ENCODE measurements at regions not wholly inside any gene's neighbourhood (a gene's known extent, or its start where the extent isn't known, plus 50 kb on each side); places are given as distances from the start of the nearest gene placed in this dataset.

GRCh38 chr13:104954210-104954609 lies 1581.3 kb downstream of the EFNB2 start:
- no peak for DNase-seq
- ATAC-seq, result no peak
- Histone ChIP-seq H3K4me3 (no peak overlapping the region), H3K36me3 (no peaks in the 10 kb centered on the region), H3K9me3 (peaks cover 0 to 3% (median 0%) of the 10 kb centered on the region in 11 donors), H3K27ac (no peak overlapping the region), H3K4me1 (no peaks in the 10 kb centered on the region), H3K27me3 (no peaks in the 10 kb centered on the region)
- 87 to 89% methylated on average over 2 of the region's 2 CpGs for WGBS, 2 donors
- intact Hi-C loops (cut with DNase I), result no loop called here
- TF ChIP-seq CTCF (IDR thresholded peaks at IDR 0.05), result no peak

DNA sequence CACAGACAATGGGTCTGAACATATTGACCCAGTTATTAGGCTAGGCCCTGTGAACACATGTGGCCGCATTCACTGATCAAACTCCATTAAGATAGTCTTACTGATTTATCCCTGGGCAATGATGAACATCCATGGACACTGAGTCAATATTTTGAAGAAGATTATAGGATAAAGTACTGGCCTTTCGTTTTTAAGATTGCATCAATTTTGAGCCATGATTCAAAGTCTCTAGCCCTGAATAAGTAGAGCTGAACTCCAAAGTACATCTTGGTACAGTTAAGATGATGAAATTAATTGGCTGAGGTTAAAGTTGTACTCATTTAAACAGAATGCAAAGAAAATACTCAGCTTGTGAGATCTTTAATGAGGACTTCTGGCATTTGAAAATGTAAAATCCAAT lies 1581.9 kb downstream of the EFNB2 start:
- no peak for ATAC-seq
- Histone ChIP-seq H3K4me1 (no peaks in the 10 kb centered on the region), H3K4me3 (no peak overlapping the region), H3K27ac (no peak overlapping the region), H3K36me3 (no peaks in the 10 kb centered on the region), H3K9me3 (peaks cover 0 to 2% (median 0%) of the 10 kb centered on the region in 11 donors), H3K27me3 (no peaks in the 10 kb centered on the region)
- intact Hi-C loops (cut with DNase I), result no loop called here
- DNase-seq, result no peak
- no peak for TF ChIP-seq CTCF (IDR thresholded peaks at IDR 0.05)
- WGBS, 2 donors, result 87 to 88% methylated on average over 2 of the region's 2 CpGs

DNA sequence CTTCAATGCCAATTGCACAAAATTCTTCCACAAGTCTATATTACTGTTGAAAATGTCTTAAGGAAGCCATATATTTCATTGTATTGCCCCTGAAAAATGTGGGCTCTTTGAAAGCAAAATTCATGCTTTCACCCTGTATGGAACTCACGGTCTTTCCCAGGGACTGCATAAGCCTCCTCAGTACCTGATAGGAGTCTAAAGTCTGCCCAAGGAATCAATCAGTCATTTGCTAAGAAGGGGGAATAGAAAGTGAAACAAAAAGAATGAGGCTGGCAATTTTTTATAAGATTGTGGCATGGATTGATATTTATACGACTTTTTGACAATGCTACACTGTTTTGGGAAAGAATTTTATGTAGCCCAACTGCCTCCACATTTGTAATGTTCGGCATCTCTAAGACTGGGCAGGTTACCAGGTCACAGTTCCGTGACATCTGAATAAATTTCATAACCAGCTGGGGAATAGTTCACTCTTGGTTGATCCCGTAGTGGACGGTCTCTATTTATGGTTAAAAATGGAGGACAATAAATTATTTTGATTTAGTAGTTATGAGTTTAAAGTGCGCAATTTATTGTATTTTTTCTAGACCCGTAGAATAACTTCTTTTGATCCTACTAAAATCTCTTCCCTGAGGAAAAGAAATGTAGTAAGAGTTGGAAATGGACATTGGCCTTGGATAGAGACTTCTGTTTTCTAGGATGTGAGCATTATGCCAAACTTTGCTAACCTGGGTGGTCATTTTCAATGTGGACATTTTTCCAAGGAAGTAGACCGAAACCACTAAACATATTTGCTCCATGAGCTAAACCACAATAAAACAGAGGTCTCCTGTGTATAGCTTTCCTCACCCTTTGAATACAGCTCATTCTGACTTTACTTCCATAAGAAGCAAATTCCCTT lies 1585.4 kb downstream of the EFNB2 start:
- Histone ChIP-seq H3K27me3 (no peaks in the 10 kb centered on the region), H3K4me3 (peak overlapping the region in 3 of 10 donors; percentile 13 to 19 (median 16)), H3K9me3 (no peaks in the 10 kb centered on the region), H3K4me1 (no peaks in the 10 kb centered on the region), H3K36me3 (no peaks in the 10 kb centered on the region), H3K27ac (no peak overlapping the region)
- 78 to 82% methylated on average over 9 of the region's 9 CpGs for WGBS, 2 donors
- intact Hi-C loops (cut with DNase I), result no loop called here
- ATAC-seq (no peak), DNase-seq (no peak)
- TF ChIP-seq CTCF (IDR thresholded peaks at IDR 0.05), result no peak

DNA sequence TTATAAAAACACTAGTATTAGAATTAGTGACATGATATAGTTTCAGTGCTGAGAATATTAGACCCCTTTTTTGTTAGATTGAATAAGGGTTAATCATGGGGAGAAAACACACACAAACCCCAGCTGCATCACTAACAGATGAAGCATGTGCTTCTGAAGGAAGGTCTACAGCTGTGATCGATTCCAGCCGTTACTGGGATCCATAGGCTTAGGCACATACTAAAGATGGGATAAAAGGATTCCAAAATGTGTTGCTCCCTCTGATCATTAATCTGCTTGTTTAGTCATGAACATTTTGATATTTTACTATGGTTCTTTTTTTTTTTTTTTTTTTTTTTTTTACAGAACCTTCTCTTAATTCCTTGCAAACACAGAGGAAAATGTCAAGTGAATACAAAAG lies 1591.3 kb downstream of the EFNB2 start:
- no peaks in the 10 kb centered on the region for H3K9me3 ChIP-seq
- WGBS, 2 donors, result 86 to 90% methylated on average over 2 of the region's 2 CpGs
- intact Hi-C loops (cut with DNase I), result no loop called here
- no peaks in the 10 kb centered on the region for H3K4me1 ChIP-seq
- no peak overlapping the region for H3K4me3 ChIP-seq
- TF ChIP-seq CTCF (IDR thresholded peaks at IDR 0.05), result no peak
- H3K27ac ChIP-seq, result no peak overlapping the region
- DNase-seq (no peak), ATAC-seq (no peak)
- H3K36me3 ChIP-seq, result no peaks in the 10 kb centered on the region
- H3K27me3 ChIP-seq, result no peaks in the 10 kb centered on the region
